ENCODE measurements at regions not wholly inside any gene's neighbourhood (a gene's known extent, or its start where the extent isn't known, plus 50 kb on each side); places are given as distances from the start of the nearest gene placed in this dataset.

- no peak overlapping the region for H3K4me3 ChIP-seq (ENCODE audit: low read depth in 2 of 2, low read length in 1 of 2)
- TF ChIP-seq RAD21 (IDR thresholded peaks at IDR 0.05; ENCODE audit: low read length) (no peak), FOXM1 (IDR thresholded peaks at IDR 0.05; ENCODE audit: low read depth) (no peak), IRF3 (IDR thresholded peaks at IDR 0.05; ENCODE audit: low read depth, low read length) (no peak), RXRA (IDR thresholded peaks at IDR 0.05; ENCODE audit: borderline replicate concordance, low read depth) (no peak), ELF1 (IDR thresholded peaks at IDR 0.05) (no peak), CTCF (IDR thresholded peaks at IDR 0.05) (no peak), SIN3A (IDR thresholded peaks at IDR 0.05; ENCODE audit: borderline replicate concordance, low read depth, low read length) (no peak), TCF12 (IDR thresholded peaks at IDR 0.05) (no peak), EZH2phosphoT487 (IDR thresholded peaks at IDR 0.05; ENCODE audit: borderline replicate concordance, low read depth) (no peak), POLR2AphosphoS5 (IDR thresholded peaks at IDR 0.05; ENCODE audit: low read depth, low read length) (no peak)
These were observed 147.4 kb downstream of the TEX36 start for GRCh38 chr10:125535559-125535958.

GRCh38 chr10:125534515-125534914 is 148.4 kb downstream of the TEX36 start:
- no peak for DNase-seq
- H4K20me1 ChIP-seq (ENCODE audit: insufficient read depth): no peaks in the 10 kb centered on the region
- POLR2A ChIA-PET: no interaction called here

More at GRCh38 chr10:125535559-125535958, 147.4 kb downstream of the TEX36 start:
- Histone ChIP-seq H2AFZ (ENCODE audit: low read depth) (no peak overlapping the region), H3K4me1 (ENCODE audit: control insufficient read depth in 1 of 2, insufficient read depth in 2 of 2, low read depth in 1 of 2, low read length in 1 of 2) (peaks cover 0 to 19% of the 10 kb centered on the region in 2 experiments; a peak in 1 of 4 replicates), H3K9ac (no peak overlapping the region), H3K27me3 (ENCODE audit: insufficient read depth) (no peaks in the 10 kb centered on the region), H3K27ac (ENCODE audit: low read depth in 2 of 2, low read length in 1 of 2) (no peak overlapping the region), H3K9me3 (no peaks in the 10 kb centered on the region), H3F3A (replicated peaks; ENCODE audit: insufficient read depth) (no peaks in the 10 kb centered on the region), H4K20me1 (ENCODE audit: insufficient read depth) (no peaks in the 10 kb centered on the region), H3K9me2 (no peaks in the 10 kb centered on the region), H3K36me3 (replicated peaks in 1 of 2; ENCODE audit: control insufficient read depth in 1 of 2, insufficient read depth in 2 of 2, low read length in 1 of 2) (no peaks in the 10 kb centered on the region), H3K79me2 (ENCODE audit: insufficient read depth) (no peaks in the 10 kb centered on the region), H3K4me2 (no peak overlapping the region)
- no peak for DNase-seq
- POLR2A ChIA-PET: no interaction called here
- CTCF ChIA-PET: no interaction called here
- 41% methylated on average over 8 of the region's 8 CpGs for WGBS (ENCODE audit: low lambda C conversion rate)

More at GRCh38 chr10:125534515-125534914, 148.4 kb downstream of the TEX36 start:
- H3K4me3 ChIP-seq (ENCODE audit: low read depth in 2 of 2, low read length in 1 of 2): no peak overlapping the region
- H3K36me3 ChIP-seq (replicated peaks in 1 of 2; ENCODE audit: control insufficient read depth in 1 of 2, insufficient read depth in 2 of 2, low read length in 1 of 2): no peaks in the 10 kb centered on the region
- WGBS (ENCODE audit: low lambda C conversion rate): 24% methylated on average over 5 of the region's 5 CpGs
- peaks cover 0 to 19% of the 10 kb centered on the region in 2 experiments; a peak in 1 of 4 replicates for H3K4me1 ChIP-seq (ENCODE audit: control insufficient read depth in 1 of 2, insufficient read depth in 2 of 2, low read depth in 1 of 2, low read length in 1 of 2)
- no peaks in the 10 kb centered on the region for H3K9me2 ChIP-seq
- no peaks in the 10 kb centered on the region for H3K27me3 ChIP-seq (ENCODE audit: insufficient read depth)
- H3K27ac ChIP-seq (ENCODE audit: low read depth in 2 of 2, low read length in 1 of 2): no peak overlapping the region
- no peak for TF ChIP-seq MAX (IDR thresholded peaks at IDR 0.05; ENCODE audit: low read depth)
- no peak for TF ChIP-seq YY1 (IDR thresholded peaks at IDR 0.05; ENCODE audit: low read depth)
- no peak for TF ChIP-seq JUND (IDR thresholded peaks at IDR 0.05)
- no peak for TF ChIP-seq FOXJ3 (CRISPR knock-in tag; IDR thresholded peaks at IDR 0.05)
- no peak for TF ChIP-seq CTCF (IDR thresholded peaks at IDR 0.05)
- no peak for TF ChIP-seq NFIC (IDR thresholded peaks at IDR 0.05; ENCODE audit: borderline replicate concordance)
- no peak for TF ChIP-seq MEF2A (IDR thresholded peaks at IDR 0.05; ENCODE audit: borderline replicate concordance, low read depth)
- no peak for TF ChIP-seq SMC3 (IDR thresholded peaks at IDR 0.05; ENCODE audit: low read depth, low read length)
- no peak for TF ChIP-seq TAF1 (IDR thresholded peaks at IDR 0.05; ENCODE audit: borderline replicate concordance, low read depth, low read length)
- TF ChIP-seq TEAD4 (IDR thresholded peaks at IDR 0.05; ENCODE audit: borderline replicate concordance, insufficient read depth): no peak
- TF ChIP-seq RCOR1 (IDR thresholded peaks at IDR 0.05; ENCODE audit: low read length): no peak
- TF ChIP-seq ZBTB33 (IDR thresholded peaks at IDR 0.05; ENCODE audit: borderline replicate concordance, low read depth): no peak
- TF ChIP-seq PBX3 (IDR thresholded peaks at IDR 0.05): no peak
- TF ChIP-seq ELF1 (IDR thresholded peaks at IDR 0.05): no peak
- no peaks in the 10 kb centered on the region for H3K79me2 ChIP-seq (ENCODE audit: insufficient read depth)
- no peak overlapping the region for H2AFZ ChIP-seq (ENCODE audit: low read depth)
- CTCF ChIA-PET: interaction anchor here (4.6 kb wide), 1 partner anchor 12 kb away, joined by 12 read pairs; no protein-coding TSS in a partner anchor
- no peaks in the 10 kb centered on the region for H3K9me3 ChIP-seq
- no peaks in the 10 kb centered on the region for H3F3A ChIP-seq (replicated peaks; ENCODE audit: insufficient read depth)
- no peak overlapping the region for H3K4me2 ChIP-seq
- no peak overlapping the region for H3K9ac ChIP-seq

Data from SK-N-SH (cell line).